ENCODE measurements at regions not wholly inside any gene's neighbourhood (a gene's known extent, or its start where the extent isn't known, plus 50 kb on each side); places are given as distances from the start of the nearest gene placed in this dataset.
"Not testable (repeated sequence)": the region's sequence is repeated elsewhere in the genome, so short reads cannot be mapped to it uniquely, and the experiment has no call there.

GRCh38 chr4:60721685-60722084 lies 478.4 kb upstream of the ADGRL3 start:
- TF ChIP-seq, protein P1, sequence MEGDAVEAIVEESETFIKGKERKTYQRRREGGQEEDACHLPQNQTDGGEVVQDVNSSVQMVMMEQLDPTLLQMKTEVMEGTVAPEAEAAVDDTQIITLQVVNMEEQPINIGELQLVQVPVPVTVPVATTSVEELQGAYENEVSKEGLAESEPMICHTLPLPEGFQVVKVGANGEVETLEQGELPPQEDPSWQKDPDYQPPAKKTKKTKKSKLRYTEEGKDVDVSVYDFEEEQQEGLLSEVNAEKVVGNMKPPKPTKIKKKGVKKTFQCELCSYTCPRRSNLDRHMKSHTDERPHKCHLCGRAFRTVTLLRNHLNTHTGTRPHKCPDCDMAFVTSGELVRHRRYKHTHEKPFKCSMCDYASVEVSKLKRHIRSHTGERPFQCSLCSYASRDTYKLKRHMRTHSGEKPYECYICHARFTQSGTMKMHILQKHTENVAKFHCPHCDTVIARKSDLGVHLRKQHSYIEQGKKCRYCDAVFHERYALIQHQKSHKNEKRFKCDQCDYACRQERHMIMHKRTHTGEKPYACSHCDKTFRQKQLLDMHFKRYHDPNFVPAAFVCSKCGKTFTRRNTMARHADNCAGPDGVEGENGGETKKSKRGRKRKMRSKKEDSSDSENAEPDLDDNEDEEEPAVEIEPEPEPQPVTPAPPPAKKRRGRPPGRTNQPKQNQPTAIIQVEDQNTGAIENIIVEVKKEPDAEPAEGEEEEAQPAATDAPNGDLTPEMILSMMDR (IDR thresholded peaks at IDR 0.05; ENCODE audit: borderline replicate concordance, insufficient read depth, low read depth, low read length), result no peak
- no peak overlapping the region for H3K4me3 ChIP-seq (ENCODE audit: low read depth, low read length)

DNA sequence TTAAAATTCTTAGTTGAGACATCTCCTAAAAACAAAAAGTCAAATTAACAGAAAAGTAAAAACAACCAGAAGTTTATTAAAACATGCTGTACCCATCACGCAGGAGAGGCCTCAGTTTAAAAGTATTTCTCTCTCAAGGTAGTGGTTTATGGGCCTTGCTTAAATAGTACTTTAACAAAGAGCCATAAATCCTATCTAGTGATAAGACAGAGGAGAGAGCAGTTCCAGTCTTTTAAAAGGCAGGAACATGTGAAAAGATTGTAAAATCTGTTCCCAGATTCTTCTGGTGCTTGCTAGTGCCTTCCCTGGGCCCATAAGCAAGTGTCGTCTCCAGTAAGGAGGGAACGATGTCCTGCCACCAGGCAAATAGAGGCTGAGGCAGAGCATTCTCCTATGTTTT lies 476.3 kb upstream of the ADGRL3 start:
- TF ChIP-seq, protein P1 (IDR thresholded peaks at IDR 0.05; ENCODE audit: borderline replicate concordance, insufficient read depth, low read depth, low read length), result no peak
- H3K4me3 ChIP-seq (ENCODE audit: low read depth, low read length), result no peak overlapping the region

DNA sequence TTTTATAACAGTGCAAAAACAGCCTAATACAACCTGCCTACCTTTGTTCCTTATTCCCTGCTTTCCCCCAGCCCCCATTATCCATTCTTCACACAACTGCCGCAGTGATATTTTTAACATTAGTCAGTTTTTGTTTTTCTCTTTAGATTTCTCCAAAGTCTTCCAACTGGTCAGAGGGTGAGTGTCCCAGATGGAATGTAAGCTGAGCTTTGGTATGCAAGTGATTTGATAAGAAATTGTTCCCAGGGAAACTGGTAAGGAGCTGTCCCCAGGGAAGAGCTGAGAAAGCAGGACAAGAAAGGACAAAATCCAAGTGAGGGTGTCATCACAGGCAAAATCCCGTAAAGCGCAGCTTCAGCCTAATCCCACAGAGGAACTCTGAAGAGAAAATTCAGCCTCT lies 475.5 kb upstream of the ADGRL3 start:
- TF ChIP-seq, protein P1 (IDR thresholded peaks at IDR 0.05; ENCODE audit: borderline replicate concordance, insufficient read depth, low read depth, low read length), result no peak
- H3K4me3 ChIP-seq (ENCODE audit: low read depth, low read length), result no peak overlapping the region

- TF ChIP-seq, protein P1 (IDR thresholded peaks at IDR 0.05; ENCODE audit: borderline replicate concordance, insufficient read depth, low read depth, low read length), result no peak
- no peak overlapping the region for H3K4me3 ChIP-seq (ENCODE audit: low read depth, low read length)
These were observed 473.3 kb upstream of the ADGRL3 start for GRCh38 chr4:60726779-60727178.

DNA sequence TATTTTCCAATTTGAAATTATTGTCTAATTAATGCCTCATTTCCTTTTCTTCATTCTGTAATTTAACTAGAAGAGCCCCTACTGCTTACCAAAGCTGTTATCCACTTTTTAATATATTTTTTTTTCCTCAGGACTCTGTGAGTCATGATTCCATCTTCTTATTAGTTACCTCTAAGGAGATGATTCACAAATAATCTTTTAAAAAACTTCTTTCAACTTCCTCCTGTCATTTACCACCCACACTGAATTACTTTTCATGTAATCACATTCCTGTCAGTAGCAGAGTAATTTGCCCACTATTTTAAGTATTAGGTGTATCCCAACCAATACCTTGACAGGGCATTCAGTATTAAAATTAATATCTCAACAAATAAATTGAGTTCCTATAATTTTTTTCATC lies 470.9 kb upstream of the ADGRL3 start:
- TF ChIP-seq, protein P1 (IDR thresholded peaks at IDR 0.05; ENCODE audit: borderline replicate concordance, insufficient read depth, low read depth, low read length), result no peak
- no peak overlapping the region for H3K4me3 ChIP-seq (ENCODE audit: low read depth, low read length)

DNA sequence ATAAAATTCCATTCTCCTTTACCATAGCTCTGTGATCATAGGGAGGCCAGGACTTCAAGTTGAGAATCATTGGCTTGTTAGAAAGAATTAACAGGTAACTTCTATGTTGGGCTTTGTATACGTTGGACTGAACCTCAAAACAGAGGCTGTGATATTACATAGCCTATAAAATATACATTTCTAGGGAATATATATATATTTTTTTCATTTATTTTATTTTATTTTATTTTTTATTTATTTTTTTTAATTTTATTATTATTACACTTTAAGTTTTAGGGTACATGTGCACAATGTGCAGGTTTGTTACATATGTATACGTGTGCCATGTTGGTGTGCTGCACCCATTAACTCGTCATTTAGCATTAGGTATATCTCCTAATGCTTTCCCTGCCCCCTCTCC lies 470.4 kb upstream of the ADGRL3 start:
- H3K4me3 ChIP-seq (ENCODE audit: low read depth, low read length), result not testable (repeated sequence)

DNA sequence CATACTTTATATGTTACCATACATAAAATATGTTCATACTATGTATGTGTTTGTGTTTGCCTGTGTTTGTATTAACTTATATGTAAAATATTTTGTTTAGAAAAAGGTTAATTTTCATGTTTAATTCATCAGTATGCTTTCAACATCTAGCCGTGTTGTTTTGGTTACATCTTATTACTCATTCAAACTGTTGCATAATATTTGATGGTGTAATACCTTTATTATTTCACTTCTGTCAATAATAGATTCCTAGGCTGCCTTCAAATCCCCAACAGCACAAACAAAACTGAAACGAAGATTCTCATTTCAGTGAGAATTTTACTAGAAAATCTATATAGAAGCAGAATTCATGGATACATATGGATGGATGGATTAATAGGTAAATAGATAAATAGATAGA lies 462.3 kb upstream of the ADGRL3 start:
- no peak overlapping the region for H3K4me3 ChIP-seq (ENCODE audit: low read depth, low read length)
- TF ChIP-seq, protein P1 (IDR thresholded peaks at IDR 0.05; ENCODE audit: borderline replicate concordance, insufficient read depth, low read depth, low read length), result no peak

DNA sequence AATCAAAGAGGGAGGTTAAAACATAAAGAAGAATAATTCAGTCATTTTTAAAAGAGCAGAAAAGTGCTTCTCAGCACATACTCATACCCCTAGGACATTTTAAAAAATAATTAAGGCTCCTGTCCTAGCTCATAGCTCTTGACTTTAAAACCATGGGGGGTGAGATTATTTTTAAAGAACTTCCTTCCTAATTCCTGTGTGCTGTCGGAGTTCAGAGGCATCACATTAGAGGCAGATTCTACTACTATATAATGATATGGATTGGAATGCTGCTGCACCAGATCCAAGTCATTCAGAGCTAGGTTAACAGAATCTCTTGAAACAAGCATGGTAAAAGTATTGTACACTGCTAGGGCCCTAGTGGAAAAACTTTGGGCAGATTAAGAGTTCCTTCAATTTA lies 456.5 kb upstream of the ADGRL3 start:
- TF ChIP-seq, protein P1 (IDR thresholded peaks at IDR 0.05; ENCODE audit: borderline replicate concordance, insufficient read depth, low read depth, low read length), result no peak
- no peak overlapping the region for H3K4me3 ChIP-seq (ENCODE audit: low read depth, low read length)
